GM21381 (cell line): ENCODE measurements at regions not wholly inside any gene's neighbourhood (a gene's known extent, or its start where the extent isn't known, plus 50 kb on each side); places are given as distances from the start of the nearest gene placed in this dataset.

ENCODE experiments used
- ATAC-seq: cut with Tn5 transposase; IDR thresholded peaks from one replicate; pipeline ENCODE4 v1.9.1; 2021; ENCODE audit warnings: mild to moderate bottlenecking, moderate library complexity; ENCODE audit not compliant: unreplicated experiment

GRCh38 chr14:97377550-97377949 is 580.4 kb downstream of the VRK1 start:
- no peak for ATAC-seq

DNA sequence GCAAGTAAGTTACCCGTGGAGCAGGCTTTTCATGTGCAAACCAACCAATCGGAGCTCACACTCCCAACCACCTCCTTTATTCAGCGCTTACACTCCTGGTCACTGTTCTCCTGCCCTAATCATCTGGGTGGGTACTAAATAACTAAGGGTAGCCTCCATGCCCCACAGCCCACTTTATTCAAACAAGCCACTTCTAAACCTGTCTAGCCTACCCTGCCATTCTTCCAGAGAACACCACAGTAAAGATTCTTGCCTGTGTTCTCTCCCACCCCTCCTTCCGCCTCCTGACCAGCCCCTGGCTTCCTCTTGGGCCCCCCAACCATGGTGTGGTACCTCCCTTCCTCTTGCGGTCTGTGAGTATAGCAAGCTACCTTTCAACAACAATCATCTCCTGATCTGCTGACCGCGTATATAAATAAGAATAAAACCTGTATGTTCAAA is 581.9 kb downstream of the VRK1 start:
- no peak for ATAC-seq

DNA sequence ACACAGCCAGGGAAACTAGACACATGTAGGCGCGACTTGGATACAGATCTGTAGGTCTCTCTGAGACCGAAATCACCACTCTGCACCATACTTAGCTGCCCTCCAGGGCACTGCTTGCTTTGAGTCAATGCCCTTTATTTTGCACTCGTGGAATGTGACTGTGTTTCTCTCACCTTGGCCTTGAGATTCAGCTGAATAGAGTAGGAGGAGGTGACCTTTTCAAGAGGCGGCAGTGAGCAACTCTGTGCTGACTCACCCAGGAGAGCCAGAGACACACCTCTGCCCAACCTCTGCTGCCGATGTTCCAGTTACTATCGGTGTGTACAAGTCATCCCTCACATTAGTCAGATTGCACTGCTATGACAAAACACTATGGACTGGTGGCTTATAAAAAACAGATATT is 583.4 kb downstream of the VRK1 start:
- no peak for ATAC-seq

DNA sequence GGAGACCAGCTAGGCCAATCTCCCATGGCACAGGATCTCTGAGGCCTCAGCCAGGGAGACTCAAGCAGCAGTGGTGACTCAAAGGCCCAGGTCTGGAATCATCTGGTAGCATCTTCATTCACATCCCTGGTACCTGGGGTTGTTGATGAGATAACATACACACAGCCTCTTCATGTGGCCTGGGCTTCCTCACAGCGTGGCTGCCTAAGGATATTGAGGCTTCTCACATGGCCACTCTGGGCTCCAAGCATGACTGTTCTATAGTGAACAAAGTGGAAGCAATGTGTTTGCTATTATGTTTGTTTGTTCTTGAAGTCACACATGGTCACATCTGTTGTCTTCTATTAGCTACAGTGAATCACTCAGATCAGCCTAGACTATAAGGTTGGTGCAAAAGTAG is 584.1 kb downstream of the VRK1 start:
- no peak for ATAC-seq

DNA sequence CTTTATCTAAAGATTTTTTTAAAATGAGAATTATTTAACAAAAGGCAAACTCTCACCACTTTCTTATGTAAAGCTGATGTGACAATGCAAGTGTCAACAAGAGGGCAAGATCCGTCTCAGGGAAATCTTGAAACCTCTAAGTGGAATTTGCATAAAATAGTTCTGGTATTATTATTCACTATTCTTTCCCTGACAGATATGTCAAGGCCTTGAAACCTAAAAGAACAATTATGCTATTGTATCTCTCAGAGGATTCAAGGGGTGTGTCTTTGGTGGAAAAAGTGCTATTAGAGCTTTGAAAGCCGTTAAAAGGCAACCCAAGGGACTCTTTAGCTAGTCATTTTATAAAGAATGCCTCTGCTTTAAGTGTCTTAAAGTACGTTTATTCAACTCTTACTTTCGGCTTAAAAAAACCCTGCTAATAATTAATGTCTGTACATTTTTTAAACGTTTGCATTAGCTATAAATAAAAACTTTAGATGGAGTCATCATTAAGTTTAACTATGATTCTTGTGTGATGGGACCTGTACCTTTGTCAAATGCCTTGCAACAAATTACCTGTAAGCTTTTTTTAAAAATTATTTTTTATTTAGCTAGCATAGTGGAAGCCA is 585.5 kb downstream of the VRK1 start:
- no peak for ATAC-seq

DNA sequence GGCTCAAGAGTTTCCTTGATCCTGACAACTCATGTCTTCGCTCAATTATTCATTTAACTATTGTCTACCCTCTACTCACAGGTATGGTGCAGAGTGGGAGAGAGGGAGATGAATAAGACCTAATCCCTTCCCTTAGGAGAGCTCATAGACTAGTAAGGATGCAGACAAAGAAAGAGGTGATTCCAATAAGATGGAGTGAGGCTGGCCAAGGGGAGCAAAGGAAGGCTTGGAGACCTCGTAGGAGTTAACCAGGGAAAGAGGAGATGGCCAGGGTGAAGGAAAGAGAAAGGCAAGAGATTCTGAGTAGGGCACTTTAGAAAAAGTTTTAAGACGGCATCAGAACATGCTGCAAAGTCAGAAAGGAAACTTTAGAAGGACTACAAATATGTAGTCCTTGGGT is 588.5 kb downstream of the VRK1 start:
- no peak for ATAC-seq

DNA sequence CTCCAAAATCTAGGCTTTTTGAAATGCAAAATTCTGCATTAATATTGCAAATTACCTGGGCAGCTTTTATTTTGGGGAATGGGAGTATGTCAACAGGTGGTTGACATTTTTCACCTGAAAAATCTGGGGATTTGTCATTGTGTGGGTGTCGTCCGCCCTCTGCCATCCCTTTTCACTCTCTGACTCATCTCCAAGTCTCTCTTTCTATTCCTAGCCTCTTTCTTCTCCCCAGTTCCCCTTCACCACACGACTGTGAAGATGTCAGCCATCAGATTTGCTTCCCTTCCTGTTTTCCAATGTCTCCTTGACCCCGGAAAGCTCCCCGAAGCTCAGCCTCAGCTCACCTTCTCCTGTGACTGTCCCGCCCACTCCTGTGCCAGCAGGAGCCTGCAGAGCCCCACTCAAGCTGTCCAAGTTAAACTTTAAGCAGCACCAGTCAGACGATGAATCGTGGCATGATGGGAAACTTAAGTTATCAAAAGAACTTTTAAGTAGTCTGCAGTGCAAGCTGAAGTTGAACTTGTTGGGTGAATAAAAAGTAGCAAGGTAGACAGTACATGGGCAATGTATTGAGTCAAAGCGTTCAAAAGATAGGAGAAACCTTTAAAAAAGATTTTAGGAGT is 590.2 kb downstream of the VRK1 start:
- no peak for ATAC-seq

- ATAC-seq = no peak
These were observed 591.2 kb downstream of the VRK1 start for GRCh38 chr14:97388408-97388807.

GRCh38 chr14:97390096-97390724 is 593.0 kb downstream of the VRK1 start:
- no peak for ATAC-seq

- ATAC-seq = no peak
These were observed 596.1 kb downstream of the VRK1 start for GRCh38 chr14:97393244-97393643.

GRCh38 chr14:97395068-97395467 is 597.9 kb downstream of the VRK1 start:
- no peak for ATAC-seq

- no peak for ATAC-seq
These were observed 604.5 kb downstream of the VRK1 start for GRCh38 chr14:97401714-97402113.

GRCh38 chr14:97402279-97402678 is 605.1 kb downstream of the VRK1 start:
- ATAC-seq = no peak

DNA sequence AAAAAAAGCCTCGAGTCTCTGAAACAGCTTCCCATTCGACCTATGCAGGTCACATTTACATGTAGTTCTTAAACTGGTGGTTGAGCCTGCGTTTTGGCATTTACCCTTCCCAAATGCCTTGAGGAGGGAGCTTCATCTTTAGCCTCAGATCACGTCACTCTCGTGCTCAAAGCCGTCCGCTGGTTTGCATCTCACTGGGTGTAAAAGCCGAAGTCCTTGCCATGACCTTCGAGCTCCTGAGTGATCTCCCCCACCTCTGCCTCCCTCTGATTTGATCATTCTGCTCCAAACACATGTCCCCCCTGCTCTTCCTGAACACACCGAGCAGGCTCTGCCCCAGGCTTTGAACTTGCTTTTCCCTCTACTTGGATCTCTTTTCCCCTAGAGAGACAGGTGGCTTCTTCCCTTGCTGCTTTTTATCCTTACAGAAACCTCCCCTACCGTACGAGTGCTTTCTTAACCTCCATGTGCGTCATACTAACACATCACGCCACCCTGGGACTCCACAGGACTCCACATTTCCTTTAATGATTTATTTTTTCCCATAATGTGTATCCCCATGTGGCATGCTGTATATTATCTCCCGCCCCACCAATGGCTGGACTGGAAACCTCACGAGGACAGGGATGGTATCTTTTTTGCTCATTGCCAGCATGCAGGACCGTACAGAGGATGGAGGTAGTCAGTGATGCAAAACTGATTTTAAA is 610.7 kb downstream of the VRK1 start:
- ATAC-seq = no peak

DNA sequence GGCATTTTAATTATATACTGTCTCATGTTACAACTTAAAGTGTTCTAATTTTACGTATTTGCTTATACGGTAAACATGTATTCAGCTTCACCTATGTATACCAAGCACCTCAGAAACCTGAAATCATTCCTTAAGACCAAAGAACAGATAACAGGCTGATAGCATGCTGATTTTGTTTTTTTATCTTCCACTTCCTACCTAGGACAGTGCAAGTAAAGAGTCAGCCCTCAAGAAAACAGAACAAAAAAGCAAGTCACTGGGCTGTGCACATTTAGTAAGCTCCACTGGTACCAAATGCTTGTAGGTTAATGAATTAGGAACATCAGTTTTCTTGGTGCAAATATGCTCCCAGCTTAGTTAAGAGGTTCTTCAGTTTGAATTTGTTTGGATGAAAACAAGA is 611.3 kb downstream of the VRK1 start:
- ATAC-seq = no peak

DNA sequence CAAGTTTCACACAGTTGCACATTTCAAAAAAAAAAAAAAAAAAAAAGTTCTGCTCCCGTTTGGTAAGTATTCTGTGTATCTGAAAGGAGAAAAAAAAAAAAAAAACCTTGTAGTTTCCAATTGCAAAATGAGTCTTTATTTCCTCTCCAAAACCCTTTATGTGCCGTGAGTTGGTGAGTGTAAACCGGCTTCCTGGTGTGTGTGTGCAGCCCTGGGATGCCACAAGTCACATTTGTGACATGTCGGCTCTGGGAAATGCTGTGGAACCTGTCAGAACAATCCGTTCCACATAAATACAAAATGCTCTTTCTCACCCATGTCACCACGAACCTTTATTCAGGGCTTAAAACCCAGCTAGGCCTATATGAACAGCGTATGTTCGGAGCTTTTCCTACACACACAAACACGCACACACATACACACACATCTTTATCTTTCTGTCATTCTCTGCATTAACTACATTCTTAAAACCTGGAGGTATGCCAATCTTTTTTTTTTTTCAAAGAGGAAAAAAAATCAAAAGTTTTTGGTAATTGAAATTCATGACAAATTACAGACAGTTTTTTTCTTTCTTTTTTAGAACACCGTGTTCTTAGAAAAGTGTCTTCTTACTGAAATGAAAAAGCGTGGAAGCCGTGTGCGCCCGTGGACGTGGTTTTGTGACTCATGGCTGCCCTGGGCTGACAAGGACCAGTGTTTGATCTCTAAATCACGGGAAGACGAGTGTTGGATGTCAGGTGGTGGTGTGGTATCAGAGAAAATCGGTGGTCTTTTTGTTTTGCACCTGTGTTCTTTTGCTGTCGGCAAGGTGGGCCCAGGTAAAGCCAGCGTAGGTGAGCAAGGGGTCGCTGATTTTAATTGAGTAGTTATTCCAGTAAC is 612.0 kb downstream of the VRK1 start:
- no peak for ATAC-seq

- ATAC-seq = no peak
These were observed 613.8 kb downstream of the VRK1 start for GRCh38 chr14:97410667-97411620.

GRCh38 chr14:97411938-97412612 is 614.9 kb downstream of the VRK1 start:
- no peak for ATAC-seq

- ATAC-seq = no peak
These were observed 615.9 kb downstream of the VRK1 start for GRCh38 chr14:97413022-97413539.
